ENCODE measurements at regions not wholly inside any gene's neighbourhood (a gene's known extent, or its start where the extent isn't known, plus 50 kb on each side); places are given as distances from the start of the nearest gene placed in this dataset.

- TF ChIP-seq, protein P1, sequence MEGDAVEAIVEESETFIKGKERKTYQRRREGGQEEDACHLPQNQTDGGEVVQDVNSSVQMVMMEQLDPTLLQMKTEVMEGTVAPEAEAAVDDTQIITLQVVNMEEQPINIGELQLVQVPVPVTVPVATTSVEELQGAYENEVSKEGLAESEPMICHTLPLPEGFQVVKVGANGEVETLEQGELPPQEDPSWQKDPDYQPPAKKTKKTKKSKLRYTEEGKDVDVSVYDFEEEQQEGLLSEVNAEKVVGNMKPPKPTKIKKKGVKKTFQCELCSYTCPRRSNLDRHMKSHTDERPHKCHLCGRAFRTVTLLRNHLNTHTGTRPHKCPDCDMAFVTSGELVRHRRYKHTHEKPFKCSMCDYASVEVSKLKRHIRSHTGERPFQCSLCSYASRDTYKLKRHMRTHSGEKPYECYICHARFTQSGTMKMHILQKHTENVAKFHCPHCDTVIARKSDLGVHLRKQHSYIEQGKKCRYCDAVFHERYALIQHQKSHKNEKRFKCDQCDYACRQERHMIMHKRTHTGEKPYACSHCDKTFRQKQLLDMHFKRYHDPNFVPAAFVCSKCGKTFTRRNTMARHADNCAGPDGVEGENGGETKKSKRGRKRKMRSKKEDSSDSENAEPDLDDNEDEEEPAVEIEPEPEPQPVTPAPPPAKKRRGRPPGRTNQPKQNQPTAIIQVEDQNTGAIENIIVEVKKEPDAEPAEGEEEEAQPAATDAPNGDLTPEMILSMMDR (IDR thresholded peaks at IDR 0.05), result no peak
- TF ChIP-seq POLR2A (IDR thresholded peaks at IDR 0.05), result no peak
These were observed 819.0 kb upstream of the GRM7 start for GRCh38 chr3:6041894-6042293.
